Stimulated activated CD8-positive, alpha-beta memory T cell treated with anti-CD3 and anti-CD28 coated beads, Interleukin-15, amount 100 ng/mL, for 4 hours (primary cell): ENCODE measurements at regions not wholly inside any gene's neighbourhood (a gene's known extent, or its start where the extent isn't known, plus 50 kb on each side); places are given as distances from the start of the nearest gene placed in this dataset.
"Not testable (repeated sequence)": the region's sequence is repeated elsewhere in the genome, so short reads cannot be mapped to it uniquely, and the experiment has no call there.

Source experiments
- DNase-seq, 2 donors: peaks; one replicate each; pipeline ENCODE4 v3.0.0-alpha.2; 2020; ENCODE audit warnings: low read depth in 2 of 2

DNA sequence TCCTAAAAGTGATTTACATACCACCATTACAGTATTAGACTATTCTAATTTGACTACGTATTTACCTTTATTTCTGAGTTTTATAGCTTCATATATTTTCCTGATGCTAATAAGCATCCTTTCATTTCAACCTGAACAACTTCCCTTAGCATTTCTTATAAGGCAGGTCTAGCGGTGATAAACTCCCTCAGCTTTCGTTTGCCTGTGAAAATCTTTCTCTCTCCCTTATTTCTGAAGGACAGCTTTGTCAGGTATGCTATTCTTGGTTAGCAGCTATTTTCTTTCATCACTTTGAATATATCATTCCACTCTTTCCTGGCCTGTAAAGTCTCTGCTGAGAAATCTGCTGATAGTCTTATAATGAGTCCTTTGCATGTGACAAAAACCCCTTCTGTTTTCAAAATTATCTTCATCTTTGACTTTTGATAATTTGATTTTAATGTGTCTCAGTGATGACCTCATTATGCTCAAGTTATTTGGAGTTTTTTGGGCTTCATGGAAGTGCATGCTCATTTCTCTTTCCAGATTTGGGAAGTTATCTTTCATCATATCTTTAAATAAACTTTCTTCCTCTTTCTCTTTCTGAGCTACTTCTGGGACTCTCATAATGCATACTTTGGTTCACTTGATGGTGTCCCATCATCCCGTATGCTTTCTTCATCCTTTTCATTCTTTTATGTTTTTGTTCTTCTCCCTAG lies 285.4 kb upstream of the PMFBP1 start:
- no peak for DNase-seq

DNA sequence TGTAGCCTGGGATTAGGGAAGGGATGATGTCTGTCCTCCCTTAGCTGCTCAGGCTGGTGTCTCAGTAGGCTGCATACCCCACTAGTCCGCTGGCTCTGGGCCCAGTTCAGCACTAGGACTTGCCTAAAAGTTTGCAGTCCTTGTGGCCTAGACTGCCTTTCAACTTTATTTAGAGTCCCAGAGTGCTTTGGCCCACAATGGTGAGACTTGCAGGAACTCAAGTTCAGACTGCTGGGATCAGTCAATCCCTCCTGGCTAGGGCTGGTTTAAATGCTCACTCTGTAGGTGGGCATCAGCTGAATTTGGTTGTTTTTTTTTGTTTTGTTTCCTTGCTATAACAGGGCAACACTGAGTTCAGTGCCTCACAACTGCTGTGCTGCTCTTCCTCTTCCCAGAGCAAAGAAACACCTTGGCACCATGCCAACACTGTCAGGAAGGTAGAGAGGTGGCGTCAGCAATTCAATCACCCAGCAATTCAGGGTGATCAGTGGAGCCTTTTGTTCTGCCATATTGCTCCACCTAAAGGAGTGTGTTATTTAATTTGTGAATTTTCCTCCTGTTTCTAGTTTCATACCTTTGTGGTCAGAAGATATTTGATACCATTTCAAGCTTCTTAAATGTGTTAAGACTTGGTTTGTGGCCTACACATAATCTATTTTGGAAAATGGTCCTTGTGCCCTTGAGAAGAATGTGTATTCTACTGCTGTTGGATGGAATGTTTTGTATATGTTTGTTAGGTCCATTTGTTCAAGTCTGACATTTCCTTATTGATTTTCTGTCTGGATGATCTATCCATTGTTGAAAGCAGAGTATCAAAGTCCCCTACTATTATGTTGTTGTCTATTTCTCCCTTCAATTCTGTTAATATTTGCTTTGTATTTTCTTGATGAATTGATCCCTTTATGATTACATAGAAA lies 284.0 kb upstream of the PMFBP1 start:
- DNase-seq: no peak

DNA sequence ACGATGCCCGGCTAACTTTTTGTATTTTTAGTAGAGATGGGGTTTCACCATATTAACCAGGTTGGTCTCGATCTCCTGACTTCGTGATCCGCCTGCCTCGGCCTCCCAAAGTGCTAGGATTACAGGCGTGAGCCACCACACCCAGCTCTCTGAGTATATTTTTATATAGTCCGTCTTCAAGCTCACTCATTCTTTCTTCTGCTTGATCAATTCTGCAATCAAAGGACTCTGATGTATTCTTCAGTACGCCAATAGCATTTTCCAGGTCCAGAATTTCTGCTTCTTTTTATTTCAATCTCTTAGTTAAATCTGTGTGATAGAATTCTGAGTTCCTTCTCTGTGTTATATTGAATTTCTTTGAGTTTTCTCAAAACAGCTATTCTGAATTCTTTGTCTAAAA lies 281.9 kb upstream of the PMFBP1 start:
- not testable (repeated sequence) for DNase-seq

DNA sequence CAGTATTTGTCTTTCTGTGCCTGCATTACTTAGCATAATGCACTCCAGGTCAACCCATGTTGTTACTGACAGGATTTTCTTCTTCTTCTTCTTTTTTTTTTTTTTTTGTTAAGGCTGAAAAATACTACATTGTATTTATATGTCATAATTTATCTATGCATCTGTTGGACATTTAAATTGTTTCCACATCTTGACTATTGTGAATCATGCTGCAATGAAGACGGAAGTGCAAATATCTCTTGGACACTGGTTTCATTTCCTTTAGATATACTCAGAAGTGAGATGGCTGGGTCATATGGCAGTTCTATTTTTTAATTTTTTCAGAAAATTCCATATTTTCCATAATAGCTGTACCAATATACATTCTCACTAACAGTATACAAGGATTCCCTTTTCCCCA lies 272.7 kb upstream of the PMFBP1 start:
- no peak for DNase-seq

DNA sequence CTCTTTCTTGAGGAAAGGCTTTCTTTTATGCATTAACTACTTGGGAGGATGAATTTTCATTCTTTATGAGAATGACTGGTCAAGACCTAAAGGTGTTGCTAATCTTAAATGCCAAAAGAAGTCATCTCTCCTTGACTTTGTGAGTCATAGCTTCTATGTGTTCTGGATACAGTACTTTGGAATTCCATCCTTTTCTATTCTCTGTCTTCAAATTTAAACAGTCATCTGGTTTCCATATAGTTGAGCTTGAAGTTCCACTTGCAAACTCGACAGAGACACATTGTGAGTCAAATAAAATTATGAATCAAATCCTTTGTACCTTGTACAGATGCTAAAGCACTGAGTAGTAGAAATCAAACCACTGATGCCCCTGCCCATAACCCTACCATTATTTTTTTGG lies 271.9 kb upstream of the PMFBP1 start:
- no peak for DNase-seq

DNA sequence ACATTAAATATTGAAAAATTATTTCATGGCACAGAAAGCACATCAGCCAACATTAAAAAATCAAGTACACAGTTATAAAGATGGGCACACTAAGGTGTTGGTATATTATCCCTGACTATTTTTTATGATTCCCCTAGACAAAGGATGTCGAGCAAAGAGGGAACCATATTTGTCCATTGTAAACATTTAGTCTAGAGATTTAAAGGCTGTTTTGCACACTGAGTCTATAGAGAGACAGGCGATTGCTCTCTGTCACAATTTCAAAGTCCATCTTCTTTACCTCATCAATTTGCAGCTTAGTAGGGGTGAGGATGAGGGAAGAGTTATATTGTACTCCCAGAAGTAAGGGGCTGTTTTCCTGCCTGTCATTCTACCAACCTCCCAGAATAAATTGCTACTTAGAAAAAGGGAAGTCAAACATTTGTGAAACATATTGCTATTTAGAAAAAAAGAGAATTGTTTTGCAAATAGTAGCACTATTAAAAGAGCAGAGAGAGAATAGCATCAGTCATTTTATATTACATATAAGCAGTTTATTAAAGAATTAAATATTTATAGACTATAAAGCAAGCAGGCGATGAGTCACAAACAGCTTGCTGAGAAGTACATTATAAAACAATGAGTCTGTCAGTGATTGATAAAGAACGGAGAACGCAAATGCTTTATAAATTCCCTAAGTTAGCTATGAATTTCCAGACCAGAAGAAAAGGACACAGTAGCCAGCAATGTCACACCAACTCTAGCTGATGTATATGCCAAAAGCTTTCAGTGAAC lies 270.6 kb upstream of the PMFBP1 start:
- DNase-seq: no peak

DNA sequence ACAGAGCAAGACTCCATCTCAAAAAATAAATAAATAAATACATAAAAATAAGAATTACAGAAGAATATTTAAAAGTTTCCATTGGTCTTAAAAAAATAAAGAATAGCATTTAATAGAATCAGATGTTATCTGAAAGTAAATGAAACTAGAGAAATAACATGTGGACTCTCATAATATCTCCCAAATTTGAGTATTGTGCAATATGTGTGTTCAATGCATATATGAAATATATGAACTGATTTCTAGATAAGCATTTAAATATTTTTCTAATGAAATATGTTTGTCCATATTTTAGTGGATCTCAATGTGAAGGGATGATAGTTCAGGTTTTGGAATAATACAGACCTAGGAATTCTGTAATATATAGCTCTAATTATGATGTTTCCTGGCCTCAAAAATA lies 265.9 kb upstream of the PMFBP1 start:
- no peak for DNase-seq

DNA sequence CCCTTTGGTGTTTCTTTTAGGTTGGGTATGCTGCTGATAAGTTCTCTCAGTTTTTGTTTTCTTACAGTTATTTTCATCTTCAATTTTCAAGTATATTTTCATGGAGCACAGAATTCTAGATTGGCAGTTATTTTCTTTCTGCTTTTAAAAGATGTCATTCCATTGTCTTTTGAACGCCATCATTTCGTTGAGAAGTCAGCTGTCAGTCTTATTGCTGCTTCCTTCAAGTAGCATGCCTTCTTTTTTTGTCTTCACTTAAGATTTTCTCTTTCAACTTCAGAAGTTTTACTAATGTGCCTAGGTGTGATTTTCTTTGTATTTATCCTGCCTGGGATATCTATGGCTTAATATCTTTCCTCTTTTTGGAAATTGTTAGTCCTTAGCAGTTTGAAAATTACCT lies 262.2 kb upstream of the PMFBP1 start:
- DNase-seq: no peak

DNA sequence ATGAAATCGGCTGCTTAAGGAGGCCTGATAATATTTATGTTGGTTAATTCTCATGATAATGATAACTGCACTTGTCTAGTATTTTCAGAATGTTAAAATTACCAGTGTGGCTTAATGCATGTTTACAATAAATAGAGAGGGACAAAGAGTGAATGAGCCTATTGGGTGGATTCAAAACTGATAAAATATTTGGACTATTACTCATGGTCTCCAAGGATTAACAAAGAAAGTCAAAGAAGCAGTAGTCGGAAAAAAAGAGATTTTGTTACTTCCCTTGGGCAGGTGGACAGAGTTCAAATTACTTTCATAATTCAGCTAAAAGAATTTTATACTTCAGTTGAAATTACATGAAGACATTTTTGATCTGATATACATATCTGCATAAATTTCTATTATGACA lies 258.2 kb upstream of the PMFBP1 start:
- no peak for DNase-seq

DNA sequence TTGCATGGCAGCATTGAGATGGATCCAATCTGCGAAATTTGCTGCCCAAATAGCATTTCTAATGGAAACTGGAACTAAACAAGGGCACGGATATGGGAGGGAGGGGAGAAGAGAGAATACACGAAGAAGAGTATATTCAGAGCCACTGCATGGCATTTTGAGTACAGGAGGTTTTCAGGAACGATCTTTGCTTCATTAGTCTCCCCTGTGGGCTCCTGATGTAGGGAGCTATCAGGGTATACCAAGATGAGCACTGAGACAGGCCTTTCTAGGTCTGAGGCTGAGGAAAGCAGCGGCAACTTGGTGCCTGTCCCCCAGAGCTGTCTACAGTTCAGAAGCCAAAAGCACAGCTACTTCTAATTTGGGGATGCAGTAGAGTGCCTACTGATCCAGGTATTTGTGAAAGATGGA lies 257.7 kb upstream of the PMFBP1 start:
- no peak for DNase-seq

DNA sequence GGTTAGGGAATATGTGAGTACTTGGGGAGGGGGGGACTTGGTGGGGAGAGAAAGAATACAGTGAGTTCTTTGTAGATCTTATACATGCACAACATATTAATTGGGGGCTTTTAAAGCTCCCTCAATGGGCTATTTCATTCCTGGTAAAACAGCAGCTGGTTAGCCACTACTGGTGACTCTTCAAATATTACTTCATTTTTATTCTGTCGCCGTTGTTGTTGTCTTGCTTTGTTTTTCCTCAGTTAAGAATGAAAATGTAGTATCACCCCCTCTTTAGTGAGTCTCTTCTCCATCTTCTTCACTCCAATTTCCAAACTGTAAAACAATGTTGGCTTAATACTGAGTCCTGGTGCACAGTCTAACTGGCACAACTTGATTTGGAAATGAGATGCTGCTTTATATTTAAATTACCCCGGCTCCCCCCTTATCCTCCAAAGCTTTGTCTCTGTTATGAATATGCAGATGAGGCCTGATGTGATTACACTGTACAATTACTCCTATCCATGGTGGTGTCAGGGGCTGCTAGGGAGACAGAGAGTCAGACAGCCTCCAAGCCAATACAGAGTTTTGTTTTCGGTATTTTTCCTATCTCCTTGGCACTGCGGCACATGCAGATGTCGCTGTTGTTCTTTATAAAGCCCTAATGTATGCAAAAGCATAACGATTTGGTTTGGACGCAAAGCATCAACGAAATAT lies 256.9 kb upstream of the PMFBP1 start:
- no peak for DNase-seq

DNA sequence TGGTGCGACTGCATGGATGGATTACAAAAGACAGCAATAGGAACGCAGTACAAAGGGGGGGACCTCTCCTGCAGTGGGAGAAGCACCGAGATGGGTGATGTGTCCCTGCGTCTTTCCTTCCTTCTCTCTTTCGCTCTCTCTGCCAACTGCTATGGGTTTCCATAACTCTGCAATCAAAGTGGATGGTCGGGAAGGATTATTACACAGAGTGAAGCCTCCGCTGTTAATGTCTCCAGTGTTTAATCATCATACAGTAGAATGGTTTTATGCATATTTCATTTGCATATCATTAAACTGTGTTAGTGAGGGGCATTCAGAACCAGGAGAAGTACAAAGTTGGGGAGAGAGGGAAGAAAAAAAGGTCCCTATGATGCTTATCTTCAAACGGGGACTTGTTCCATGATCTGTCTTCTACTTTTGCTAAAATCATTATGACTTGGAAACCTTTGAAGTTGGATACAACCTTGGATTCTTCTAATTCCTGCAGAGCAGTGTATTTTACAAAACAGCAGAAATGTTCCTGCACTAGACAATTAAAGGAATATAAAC lies 255.9 kb upstream of the PMFBP1 start:
- DNase-seq: no peak

DNA sequence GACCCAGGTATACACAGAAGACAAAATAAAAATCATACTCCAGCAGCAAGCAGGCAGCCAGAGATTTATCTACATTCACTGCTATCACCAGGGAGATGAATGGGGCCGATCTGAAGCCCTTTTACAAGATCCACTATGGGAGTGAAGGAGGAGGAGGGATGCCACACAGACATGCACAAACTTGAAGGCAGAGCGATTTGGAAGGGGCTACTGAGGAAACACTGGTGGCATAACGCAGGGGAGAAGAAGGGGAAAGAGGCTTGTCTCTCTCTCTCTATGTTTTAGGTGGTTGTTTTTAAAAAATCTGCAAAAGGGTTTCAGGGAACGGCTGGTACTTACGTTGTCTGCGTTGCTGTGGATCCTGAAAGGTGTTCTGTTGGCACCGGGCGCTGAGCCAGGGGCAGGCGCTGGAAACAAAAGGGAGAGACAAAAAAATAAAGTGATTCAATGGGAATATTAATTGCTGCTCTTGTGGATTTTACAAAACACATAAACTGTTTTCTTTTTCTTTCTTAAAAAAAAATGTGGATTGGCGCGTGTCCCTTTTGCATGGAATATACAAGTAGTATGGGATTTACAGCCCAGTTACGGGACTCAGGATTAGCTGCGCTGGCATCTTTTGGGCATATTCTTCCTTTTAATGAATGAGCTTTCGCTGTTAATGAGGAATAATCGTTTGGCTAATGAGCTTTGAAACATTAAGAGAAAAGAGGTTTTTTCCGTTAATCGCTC lies 255.3 kb upstream of the PMFBP1 start:
- DNase-seq: no peak

DNA sequence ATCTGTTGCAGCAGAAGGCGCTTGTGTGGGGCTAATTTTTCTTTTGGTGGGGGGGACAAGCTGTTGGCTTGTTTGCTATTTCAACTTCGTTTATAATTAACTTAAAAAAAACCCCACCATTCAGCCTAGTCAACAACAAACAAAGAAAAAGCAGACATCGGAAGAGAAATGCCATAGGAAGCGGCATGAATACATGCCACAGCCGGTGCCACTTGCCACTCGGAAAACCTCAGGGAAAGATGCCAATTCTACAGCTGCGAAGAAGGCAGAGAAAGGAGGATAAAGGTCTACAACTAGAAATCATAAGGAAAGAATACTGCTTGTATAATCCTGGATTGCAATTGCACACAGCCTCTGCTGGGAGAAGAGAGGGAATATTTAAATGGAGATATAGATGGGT lies 254.4 kb upstream of the PMFBP1 start:
- no peak for DNase-seq

DNA sequence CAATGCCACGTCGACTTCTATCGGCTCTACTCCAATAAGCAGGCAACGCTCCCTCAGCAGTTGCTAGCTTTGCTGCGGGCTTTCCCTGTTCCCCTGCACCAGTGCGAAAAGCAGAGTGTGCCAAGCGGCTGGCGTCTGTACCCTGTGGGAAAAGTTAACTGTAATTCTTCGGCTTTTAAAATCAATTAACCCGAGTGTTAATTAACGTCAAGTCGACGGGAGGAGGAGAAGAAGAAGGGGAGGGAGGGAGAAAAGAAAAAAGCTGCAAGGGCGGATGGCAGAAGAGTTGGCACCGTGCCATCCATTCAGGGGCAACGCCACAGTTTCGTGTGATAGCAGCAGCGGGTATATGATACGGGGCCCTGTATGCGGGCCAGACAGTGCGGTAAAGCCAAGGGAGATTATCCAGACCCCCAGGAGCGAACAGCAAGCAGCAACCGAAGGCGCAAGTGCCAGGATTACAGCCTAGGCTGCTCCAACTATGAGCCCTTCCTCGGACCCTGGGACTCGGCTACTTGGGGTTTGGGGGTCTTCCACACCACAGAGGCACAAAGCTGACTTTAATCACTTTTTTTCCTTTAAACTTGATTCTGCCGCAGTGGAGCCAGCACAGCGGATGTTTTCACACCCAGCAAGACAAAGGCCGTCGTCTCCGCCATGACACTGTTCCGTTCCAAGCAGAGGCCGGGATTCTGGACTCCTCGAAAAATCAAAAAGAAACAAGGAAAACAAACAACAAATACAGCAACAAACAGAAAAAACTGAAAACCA lies 253.8 kb upstream of the PMFBP1 start:
- no peak for DNase-seq

DNA sequence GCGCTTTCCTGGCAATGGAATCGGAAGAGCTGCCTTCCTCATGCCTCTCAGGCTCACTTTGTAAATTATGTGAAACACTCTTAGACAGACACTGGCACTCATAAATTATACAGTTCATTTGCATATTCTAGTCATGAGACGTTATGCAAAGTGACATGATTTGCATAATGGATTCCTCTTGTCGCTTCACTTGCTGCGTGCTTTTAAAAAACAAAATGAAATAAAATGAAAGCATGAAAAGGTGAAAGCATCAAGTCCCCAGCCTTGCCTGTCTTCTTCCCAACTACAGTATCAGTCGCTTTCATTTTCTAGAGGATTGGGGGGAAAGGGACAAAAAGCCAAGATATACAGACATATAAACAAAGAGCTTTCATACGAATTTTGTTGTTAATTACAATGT lies 252.8 kb upstream of the PMFBP1 start:
- no peak for DNase-seq

DNA sequence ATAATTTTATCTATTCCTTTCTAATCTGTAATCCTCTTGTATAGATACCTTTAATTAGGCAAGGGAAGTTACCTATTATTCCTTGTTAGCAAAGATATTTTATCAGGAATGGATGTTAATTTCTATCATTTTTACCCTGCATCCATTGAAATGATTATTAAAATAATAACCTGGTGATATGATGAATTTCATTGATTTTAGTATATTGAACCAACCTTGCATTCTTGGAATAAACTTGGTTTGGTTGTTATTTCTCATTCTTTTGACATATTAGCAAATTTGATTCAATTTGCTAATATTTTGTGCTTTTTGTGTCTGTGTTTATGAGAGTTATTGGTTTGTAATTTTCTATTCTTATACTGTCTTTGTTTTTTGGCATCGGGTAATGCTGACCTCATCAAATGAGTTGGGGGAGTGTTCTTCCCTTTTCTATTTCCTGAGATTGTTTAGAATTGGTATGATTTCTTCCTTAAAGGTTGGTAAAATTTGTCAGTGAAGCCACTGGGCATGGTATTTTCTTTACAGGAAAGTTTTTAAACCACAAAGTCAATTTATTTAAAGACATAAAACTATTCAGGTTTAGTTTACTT lies 250.4 kb upstream of the PMFBP1 start:
- no peak for DNase-seq

DNA sequence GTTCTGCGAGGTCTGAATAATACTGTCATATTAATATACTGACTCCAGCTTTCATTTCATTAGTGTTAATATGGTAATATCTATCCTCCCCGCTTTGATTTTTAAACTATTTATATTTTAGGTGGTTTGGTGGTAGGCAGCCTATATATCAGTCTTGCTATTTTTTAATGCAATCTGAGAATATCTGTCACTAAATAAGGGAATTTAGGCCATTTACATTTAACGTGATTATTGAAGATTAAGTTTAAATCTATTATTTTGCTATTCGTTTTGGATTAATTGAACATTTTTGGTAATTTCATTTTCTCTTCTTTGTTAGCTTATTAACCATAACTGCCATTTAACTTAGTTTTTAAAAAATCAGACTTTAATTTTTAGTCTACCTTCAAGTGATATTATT lies 247.7 kb upstream of the PMFBP1 start:
- DNase-seq: no peak

DNA sequence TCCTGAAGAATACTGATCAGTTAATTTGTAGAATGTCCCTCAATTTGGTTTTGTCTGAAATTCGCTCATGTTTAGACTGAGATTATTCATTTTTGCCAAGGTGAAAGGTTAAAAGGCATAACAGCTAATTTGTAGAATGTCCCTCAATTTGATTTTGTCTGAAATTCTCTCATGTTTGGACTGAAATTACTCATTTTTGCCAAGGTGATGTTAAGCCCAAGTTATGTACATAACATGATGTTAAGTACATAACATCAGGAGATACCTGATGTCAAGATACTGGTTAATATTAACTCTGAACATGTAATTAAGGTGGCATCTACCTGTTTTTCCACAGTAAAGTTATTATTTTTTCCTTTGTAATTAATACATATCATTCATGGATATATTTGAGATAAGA lies 243.4 kb upstream of the PMFBP1 start:
- no peak for DNase-seq

DNA sequence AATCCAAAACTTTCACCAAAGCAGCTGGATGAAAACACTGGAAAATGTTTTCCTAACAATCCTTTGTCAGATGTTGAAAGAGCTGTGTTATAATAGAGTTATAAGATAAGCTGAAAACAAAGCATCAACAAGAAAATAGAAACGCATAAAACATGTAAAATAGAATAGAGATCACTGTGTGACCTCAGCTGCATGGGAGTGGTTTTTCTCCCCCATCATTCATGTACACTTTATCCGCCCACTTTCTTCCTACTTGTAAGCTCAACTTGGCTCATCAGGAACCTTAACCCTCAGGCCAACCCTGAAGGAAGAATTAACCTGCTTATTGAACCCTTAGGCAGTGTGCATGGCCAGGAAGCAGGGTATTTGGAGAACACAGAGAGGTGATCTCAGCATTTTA lies 238.5 kb upstream of the PMFBP1 start:
- DNase-seq: no peak
